AG08396 (cell line): ENCODE measurements at regions not wholly inside any gene's neighbourhood (a gene's known extent, or its start where the extent isn't known, plus 50 kb on each side); places are given as distances from the start of the nearest gene placed in this dataset.

Source experiments
- DNase-seq: peaks from one replicate; pipeline ENCODE4 v3.0.0; 2012; ENCODE audit warnings: low spot score, mixed read lengths

- DNase-seq: no peak
Measured at GRCh38 chr11:103530257-103530656, 421.0 kb downstream of the DYNC2H1 start.

DNA sequence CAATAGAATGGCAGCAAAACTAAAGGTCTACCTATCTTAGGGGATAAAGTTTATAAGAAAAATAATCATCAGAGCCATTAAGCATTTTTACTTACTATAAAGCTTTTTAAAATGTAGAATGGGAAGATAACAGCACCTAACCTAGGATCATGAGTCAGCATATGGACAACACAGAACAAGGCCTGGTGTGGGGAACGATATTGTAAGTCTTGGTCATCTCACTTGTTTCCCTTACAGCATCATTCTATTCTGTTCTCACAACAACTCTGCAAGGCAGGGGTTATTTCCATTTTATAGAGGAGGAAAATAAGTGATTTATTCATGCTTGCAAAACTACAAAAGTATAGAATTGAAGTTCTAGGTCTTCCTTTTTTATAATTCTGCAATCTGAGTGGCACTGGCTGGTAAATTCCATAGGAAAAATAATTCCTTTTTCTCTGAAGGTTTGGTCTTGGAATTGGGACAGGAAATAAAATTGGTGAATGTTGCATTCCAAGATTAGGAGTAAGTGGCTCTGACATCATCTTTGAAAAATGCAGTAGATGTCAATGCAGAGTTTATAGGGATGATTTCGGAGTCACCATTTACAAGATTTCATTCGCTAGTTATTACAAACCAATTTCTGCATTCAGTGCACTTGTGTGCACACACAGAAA, 423.0 kb downstream of the DYNC2H1 start:
- peak; percentile 35 for DNase-seq

DNA sequence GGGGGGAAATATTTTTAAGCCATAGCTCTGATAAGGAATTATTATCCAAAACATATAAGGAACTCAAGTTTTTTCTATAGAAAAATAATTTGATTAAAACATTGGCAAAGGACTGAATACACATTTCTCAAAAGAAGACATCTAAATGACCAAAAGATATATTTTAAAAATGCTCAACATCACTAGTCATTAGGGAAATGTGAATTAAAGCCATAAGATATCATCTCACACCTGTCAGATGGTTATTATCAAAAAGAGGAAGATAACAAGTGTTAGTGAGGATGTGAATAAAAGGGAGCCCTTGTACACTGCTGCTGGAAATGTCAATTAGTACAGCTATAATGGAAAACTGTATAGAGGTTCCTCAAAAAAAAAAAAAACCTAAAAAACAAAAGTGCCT, 425.0 kb downstream of the DYNC2H1 start:
- no peak for DNase-seq

DNA sequence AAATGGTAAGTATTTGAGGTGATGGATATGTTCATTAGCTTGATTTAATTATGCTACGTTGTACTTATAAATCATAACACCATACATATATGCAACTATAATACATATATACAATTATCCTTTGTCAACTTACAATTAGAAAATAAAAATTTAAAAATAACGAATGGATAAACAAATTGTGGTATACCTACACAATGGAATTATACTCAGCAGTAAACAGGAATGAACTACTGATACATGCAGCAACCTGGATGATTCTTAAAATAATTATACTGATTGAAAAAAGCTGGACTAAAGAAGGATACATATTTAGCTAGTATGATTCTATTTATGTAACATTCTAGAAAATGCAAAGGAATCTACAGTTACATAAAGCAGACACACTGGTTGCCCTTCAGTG, 425.7 kb downstream of the DYNC2H1 start:
- no peak for DNase-seq

GRCh38 chr11:103536335-103536722, 427.1 kb downstream of the DYNC2H1 start:
- no peak for DNase-seq

GRCh38 chr11:103537904-103538502, 428.8 kb downstream of the DYNC2H1 start:
- peak; percentile 21 for DNase-seq

DNA sequence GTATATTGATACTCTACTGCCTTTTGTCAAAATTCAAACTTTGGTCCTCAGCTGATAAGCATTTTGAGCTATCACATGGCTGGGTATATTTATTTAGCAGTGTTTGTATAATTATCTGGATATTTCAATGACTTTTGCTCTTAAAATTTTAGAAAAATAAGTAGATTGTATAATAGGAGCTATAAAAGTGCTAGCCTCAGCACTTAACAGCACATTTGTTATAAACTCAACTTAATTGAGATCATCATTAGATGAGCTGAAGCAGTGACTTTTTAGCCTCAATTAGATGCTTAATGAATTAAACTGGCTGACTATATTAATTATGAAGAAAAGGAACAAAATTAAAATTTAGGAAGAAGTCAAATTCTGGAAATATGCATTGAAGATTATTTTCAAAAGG, 429.9 kb downstream of the DYNC2H1 start:
- DNase-seq: no peak

- no peak for DNase-seq
Measured at GRCh38 chr11:103541186-103541795, 432.1 kb downstream of the DYNC2H1 start.

DNA sequence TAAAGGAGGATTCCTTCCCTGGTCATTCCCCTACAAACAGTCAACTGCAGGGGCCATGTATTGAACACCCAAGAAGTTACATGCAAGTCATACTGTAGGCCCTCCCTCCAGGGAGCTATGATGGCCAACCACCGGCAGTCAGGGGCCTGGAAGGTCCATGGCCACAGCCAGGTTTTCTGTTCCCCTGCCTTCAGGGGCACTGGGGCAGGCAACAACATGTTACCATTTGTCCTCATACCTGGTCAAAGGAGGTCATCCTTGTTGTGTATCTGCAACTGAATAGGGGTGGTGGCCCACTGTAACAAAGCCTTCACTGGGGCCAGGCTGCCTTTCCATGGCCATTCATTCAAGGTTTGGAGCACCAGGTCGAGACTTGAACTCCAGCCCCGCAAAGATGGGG, 433.6 kb downstream of the DYNC2H1 start:
- no peak for DNase-seq

GRCh38 chr11:103543456-103543855, 434.2 kb downstream of the DYNC2H1 start:
- no peak for DNase-seq

- DNase-seq: no peak
Measured at GRCh38 chr11:103544874-103545273, 435.6 kb downstream of the DYNC2H1 start.

DNA sequence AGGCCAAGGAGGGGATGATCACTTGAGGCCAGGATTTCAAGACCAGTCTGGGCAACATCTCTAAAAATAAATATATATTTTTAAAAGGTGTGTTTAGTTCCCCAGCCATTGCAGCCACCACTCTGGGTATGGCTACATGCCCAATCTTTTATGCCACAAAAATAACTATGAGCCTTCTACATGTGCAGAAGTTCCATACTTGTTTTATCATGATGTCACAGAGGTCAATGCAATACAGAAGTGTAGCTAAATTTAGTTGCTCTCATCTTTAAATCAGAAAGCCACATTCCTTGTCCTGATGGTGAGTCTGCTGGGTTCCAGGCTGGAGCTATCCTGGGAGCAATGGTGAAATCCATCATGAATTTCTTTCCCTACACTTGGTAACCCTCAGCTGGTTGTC, 436.3 kb downstream of the DYNC2H1 start:
- DNase-seq: no peak

GRCh38 chr11:103546236-103546635, 437.0 kb downstream of the DYNC2H1 start:
- peak; percentile 11 for DNase-seq

DNA sequence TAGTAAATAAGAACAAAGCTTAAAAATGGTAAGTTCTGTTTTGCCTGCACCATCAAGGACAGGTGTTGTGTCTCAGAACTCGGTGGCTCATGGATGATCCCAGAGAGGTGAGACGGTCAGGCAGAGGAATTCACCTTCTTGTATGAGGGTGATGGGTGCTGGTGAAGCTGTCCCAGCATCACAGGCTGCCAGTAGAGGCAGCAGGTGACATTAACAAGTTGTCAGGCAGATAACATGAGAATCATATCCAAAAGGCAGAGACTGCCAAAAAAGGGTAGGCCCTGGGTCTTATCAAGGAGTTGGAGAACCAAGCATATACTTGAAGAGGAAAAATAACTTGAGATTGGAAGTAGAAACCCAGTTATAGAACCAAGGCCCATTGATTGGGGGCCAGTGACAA, 437.8 kb downstream of the DYNC2H1 start:
- DNase-seq: no peak

DNA sequence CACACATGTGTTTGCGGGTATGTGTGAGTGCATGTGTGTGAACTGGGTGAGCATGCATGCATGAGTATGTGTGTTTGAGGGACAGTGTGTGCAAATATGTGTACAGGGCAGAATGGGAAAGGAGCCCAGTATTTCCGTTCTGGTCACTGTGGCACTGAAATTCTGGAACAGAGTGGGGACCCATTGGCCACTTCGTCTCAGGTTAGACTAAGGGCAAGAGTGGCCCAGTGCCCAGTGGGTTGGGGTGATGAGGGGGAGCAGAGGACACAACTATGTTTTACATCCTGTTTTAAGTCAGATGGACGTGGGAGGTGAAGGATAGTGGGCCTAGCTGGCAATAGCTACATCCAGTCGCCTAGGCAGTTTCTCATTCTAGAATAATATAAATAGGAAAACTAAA, 438.5 kb downstream of the DYNC2H1 start:
- no peak for DNase-seq

- no peak for DNase-seq
Measured at GRCh38 chr11:103548838-103549237, 439.6 kb downstream of the DYNC2H1 start.

DNA sequence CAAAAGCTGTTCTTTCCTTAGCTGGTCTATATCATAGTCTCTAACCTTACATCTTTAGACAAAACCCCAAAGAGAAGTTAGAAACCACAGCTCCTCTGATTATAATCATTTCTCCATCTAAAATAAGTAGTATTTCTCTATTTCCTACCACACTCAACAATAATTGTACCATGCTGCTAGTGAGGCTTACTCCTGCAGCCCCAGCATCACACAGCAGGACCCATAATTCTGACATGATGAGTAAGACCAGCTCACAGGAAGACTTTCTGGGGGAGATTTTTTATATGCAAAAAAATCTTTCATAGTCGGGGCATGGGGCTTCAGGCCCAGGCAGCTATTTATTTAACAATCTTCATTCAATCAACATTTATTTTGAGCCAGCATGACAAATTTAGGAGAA, 441.6 kb downstream of the DYNC2H1 start:
- no peak for DNase-seq

GRCh38 chr11:103552086-103552485, 442.9 kb downstream of the DYNC2H1 start:
- no peak for DNase-seq

GRCh38 chr11:103556171-103556570, 446.9 kb downstream of the DYNC2H1 start:
- DNase-seq: no peak

DNA sequence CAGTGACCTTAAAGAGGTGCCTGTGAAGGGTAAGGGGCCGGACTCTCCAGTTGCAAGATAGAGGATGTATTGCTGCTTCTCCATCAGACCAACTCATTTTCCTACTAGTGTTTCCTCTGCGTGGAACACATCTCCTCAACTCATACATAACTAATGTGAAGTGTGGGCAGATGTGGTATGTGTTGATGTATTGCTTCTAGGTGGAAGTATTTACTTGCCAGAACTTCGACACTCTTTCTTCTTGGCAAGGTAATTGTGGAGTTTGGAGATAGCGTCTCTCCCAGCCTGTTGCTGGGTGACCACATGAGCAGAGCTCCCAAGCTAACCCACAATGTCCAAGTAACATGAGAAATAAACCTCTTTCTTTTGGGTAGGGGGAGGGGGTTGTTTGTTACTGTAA, 456.9 kb downstream of the DYNC2H1 start:
- DNase-seq: no peak

- DNase-seq: no peak
Measured at GRCh38 chr11:103581760-103582159, 454.7 kb upstream of the DDI1 start.

GRCh38 chr11:103582351-103582909, 454.0 kb upstream of the DDI1 start:
- DNase-seq: no peak

- no peak for DNase-seq
Measured at GRCh38 chr11:103584021-103584420, 452.4 kb upstream of the DDI1 start.
